ENCODE measurements at regions not wholly inside any gene's neighbourhood (a gene's known extent, or its start where the extent isn't known, plus 50 kb on each side); places are given as distances from the start of the nearest gene placed in this dataset.

DNA sequence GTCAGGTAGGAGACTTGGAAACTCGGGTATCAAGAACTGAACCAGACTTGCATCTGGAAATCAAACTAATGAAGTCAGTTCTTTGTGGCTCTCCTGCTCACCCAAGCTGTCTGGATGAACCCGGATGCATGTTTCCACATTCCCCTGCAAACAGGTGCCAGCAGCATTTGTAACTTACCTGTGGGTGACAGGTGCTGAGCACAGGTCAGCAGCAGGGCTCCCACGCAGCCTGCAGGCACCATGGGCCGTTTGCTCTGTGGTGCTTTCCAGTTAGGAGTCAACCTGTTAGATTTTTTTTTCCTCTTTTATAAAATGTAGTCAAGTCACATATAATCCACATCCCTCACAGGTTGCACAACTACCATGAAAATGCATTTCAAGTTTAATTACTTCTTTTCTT is 385.6 kb upstream of the ADGRL3 start:
- intact Hi-C loops (cut with micrococcal nuclease; ENCODE audit: unreplicated experiment) = no loop called here
- no peak for DNase-seq (ENCODE audit: low spot score)
- H3K9me3 ChIP-seq (ENCODE audit: low read depth, low read length, poor library complexity, severe bottlenecking) = no peaks in the 10 kb centered on the region
- CTCF ChIA-PET = no interaction called here
- H3K36me3 ChIP-seq (ENCODE audit: insufficient read depth, low read length, poor library complexity, severe bottlenecking) = no peaks in the 10 kb centered on the region
- POLR2A ChIA-PET (ENCODE audit: low non-redundant PET) = no interaction called here
- H3K4me3 ChIP-seq (ENCODE audit: low read depth, low read length, poor library complexity, severe bottlenecking) = no peak overlapping the region
- H3K27ac ChIP-seq (ENCODE audit: low read depth, low read length, poor library complexity, severe bottlenecking) = no peak overlapping the region
- H3K4me1 ChIP-seq (ENCODE audit: insufficient read depth, low read length, poor library complexity, severe bottlenecking) = no peaks in the 10 kb centered on the region
- no TSS peak for BruUV-seq (replicated peaks)
- TF ChIP-seq, protein P1, sequence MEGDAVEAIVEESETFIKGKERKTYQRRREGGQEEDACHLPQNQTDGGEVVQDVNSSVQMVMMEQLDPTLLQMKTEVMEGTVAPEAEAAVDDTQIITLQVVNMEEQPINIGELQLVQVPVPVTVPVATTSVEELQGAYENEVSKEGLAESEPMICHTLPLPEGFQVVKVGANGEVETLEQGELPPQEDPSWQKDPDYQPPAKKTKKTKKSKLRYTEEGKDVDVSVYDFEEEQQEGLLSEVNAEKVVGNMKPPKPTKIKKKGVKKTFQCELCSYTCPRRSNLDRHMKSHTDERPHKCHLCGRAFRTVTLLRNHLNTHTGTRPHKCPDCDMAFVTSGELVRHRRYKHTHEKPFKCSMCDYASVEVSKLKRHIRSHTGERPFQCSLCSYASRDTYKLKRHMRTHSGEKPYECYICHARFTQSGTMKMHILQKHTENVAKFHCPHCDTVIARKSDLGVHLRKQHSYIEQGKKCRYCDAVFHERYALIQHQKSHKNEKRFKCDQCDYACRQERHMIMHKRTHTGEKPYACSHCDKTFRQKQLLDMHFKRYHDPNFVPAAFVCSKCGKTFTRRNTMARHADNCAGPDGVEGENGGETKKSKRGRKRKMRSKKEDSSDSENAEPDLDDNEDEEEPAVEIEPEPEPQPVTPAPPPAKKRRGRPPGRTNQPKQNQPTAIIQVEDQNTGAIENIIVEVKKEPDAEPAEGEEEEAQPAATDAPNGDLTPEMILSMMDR (conservative IDR thresholded peaks at IDR 0.05; ENCODE audit: low read depth, low read length) = no peak
- H3K27me3 ChIP-seq (replicated peaks; ENCODE audit: insufficient read depth, low read depth, low read length, poor library complexity) = no peaks in the 10 kb centered on the region

DNA sequence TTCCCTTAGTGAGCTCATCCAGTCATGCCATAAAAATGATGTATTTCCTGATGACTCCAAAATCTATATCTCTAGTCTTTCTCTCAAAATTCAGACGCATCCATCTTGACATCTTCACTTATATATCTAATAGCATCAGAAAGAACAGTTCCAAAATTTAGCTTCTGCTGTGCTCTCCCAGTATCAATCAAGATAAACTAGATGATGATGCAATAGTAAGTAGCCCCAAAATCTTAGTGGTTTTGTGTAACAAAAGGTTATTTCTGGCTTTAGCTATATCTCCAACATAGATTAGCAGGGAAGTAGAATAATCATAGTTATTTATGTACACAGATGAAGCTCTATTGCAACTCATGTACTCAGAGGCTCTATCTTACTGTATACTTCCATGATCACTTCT is 382.5 kb upstream of the ADGRL3 start:
- ChIA-PET CTCF (no interaction called here), POLR2A (ENCODE audit: low non-redundant PET) (no interaction called here)
- intact Hi-C loops (cut with micrococcal nuclease; ENCODE audit: unreplicated experiment) = no loop called here
- H3K4me3 ChIP-seq (ENCODE audit: low read depth, low read length, poor library complexity, severe bottlenecking) = no peak overlapping the region
- DNase-seq (ENCODE audit: low spot score) = no peak
- no peaks in the 10 kb centered on the region for H3K9me3 ChIP-seq (ENCODE audit: low read depth, low read length, poor library complexity, severe bottlenecking)
- no peaks in the 10 kb centered on the region for H3K4me1 ChIP-seq (ENCODE audit: insufficient read depth, low read length, poor library complexity, severe bottlenecking)
- H3K27me3 ChIP-seq (replicated peaks; ENCODE audit: insufficient read depth, low read depth, low read length, poor library complexity) = no peaks in the 10 kb centered on the region
- H3K27ac ChIP-seq (ENCODE audit: low read depth, low read length, poor library complexity, severe bottlenecking) = no peak overlapping the region
- TF ChIP-seq, protein P1 (conservative IDR thresholded peaks at IDR 0.05; ENCODE audit: low read depth, low read length) = no peak
- TF ChIP-seq EZH2 (IDR thresholded peaks at IDR 0.05; ENCODE audit: borderline replicate concordance, low read depth, low read length, poor library complexity, severe bottlenecking) = no peak
- BruUV-seq (replicated peaks) = no TSS peak
- H3K36me3 ChIP-seq (ENCODE audit: insufficient read depth, low read length, poor library complexity, severe bottlenecking) = no peaks in the 10 kb centered on the region

DNA sequence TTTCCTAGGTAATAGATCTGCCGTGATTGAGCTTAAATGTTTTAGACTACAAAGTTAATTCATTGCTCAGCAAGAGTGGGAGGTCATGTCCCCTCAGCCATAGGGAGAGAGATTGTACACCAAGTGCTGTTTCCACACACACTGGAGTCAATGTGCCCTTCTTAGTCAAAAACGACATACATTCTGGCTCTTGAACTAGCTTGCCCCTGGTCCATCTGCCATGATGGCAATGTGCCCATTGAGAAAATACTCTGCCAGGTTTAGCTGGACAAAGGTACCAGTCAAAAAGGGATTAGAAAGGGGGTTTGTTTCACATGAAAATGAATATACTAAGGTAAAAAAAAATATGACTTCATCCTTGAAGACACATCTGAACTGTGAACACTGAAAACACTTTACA is 377.1 kb upstream of the ADGRL3 start:
- no peaks in the 10 kb centered on the region for H3K9me3 ChIP-seq (ENCODE audit: low read depth, low read length, poor library complexity, severe bottlenecking)
- no peak overlapping the region for H3K4me3 ChIP-seq (ENCODE audit: low read depth, low read length, poor library complexity, severe bottlenecking)
- H3K4me1 ChIP-seq (ENCODE audit: insufficient read depth, low read length, poor library complexity, severe bottlenecking) = no peaks in the 10 kb centered on the region
- no peak for DNase-seq (ENCODE audit: low spot score)
- no peaks in the 10 kb centered on the region for H3K27me3 ChIP-seq (replicated peaks; ENCODE audit: insufficient read depth, low read depth, low read length, poor library complexity)
- no peaks in the 10 kb centered on the region for H3K36me3 ChIP-seq (ENCODE audit: insufficient read depth, low read length, poor library complexity, severe bottlenecking)
- no peak overlapping the region for H3K27ac ChIP-seq (ENCODE audit: low read depth, low read length, poor library complexity, severe bottlenecking)
- CTCF ChIA-PET = no interaction called here
- intact Hi-C loops (cut with micrococcal nuclease; ENCODE audit: unreplicated experiment) = no loop called here
- no TSS peak for BruUV-seq (replicated peaks)
- POLR2A ChIA-PET (ENCODE audit: low non-redundant PET) = no interaction called here
- no peak for TF ChIP-seq EZH2 (IDR thresholded peaks at IDR 0.05; ENCODE audit: borderline replicate concordance, low read depth, low read length, poor library complexity, severe bottlenecking)
- TF ChIP-seq, protein P1 (conservative IDR thresholded peaks at IDR 0.05; ENCODE audit: low read depth, low read length) = no peak
